Endothelial cell of umbilical vein (primary cell): ENCODE measurements at regions not wholly inside any gene's neighbourhood (a gene's known extent, or its start where the extent isn't known, plus 50 kb on each side); places are given as distances from the start of the nearest gene placed in this dataset.

ENCODE experiments used
- BruUV-seq: library from RNA; stranded (reverse); fragments of 400-500 nt; replicated peaks from 2 replicates; lab custom pipeline; 2021; lab: Mats Ljungman, UMichigan
- CTCF ChIA-PET: fragments of 300-600, 350-600 bp; sonication (Branson Sonifier 250); formaldehyde crosslinking; loops from one replicate; lab custom pipeline; 2021; ENCODE audit warnings: antibody characterized with exemption, inconsistent platforms; lab: Charles Lee
- POLR2A ChIA-PET: fragments of 300-600, 350-600 bp; sonication (Branson Sonifier 250); formaldehyde crosslinking; loops from one replicate; lab custom pipeline; 2021; ENCODE audit warnings: antibody characterized with exemption, inconsistent platforms; lab: Charles Lee
- DNase-seq: peaks from one replicate; pipeline ENCODE4 v3.0.0-alpha.2; 2011; ENCODE audit warnings: low read depth, low spot score
- FAIRE-seq: peaks from 2 replicates; lab custom pipeline; 2011; peaks lifted over from hg19 to GRCh38; lab: Jason Lieb, UNC
- H2AFZ ChIP-seq: 2 replicates; pipeline ENCODE4 v1.6.0; 2012; ENCODE audit warnings: low read depth, low read length, control low read depth, inconsistent platforms
- H3K27ac ChIP-seq: 2 replicates; pipeline ENCODE4 v1.5.1; 2011; ENCODE audit warnings: low read depth, mild to moderate bottlenecking, control low read depth, low read length, moderate library complexity; ENCODE audit not compliant: insufficient read depth
- H3K27me3 ChIP-seq, 2 experiments: 2 replicates each; pipeline versions ENCODE4 v1.6.0 to v1.6.1; 2011; ENCODE audit warnings: low read length in 2 of 2, mixed read lengths in 1 of 2; ENCODE audit not compliant: control insufficient read depth in 2 of 2, insufficient read depth in 2 of 2
- H3K36me3 ChIP-seq, 2 experiments: 2 replicates in 1 of 2; 3 replicates in 1 of 2; pipeline ENCODE4 v1.5.1; 2011; ENCODE audit warnings: low read length in 2 of 2, mild to moderate bottlenecking in 1 of 2, moderate library complexity in 1 of 2; ENCODE audit not compliant: control insufficient read depth in 2 of 2, insufficient read depth in 2 of 2; ENCODE audit errors: extremely low read depth in 1 of 2
- H3K4me1 ChIP-seq: 3 replicates; pipeline ENCODE4 v1.5.1; 2011; ENCODE audit warnings: mild to moderate bottlenecking, low read length; ENCODE audit not compliant: control insufficient read depth, insufficient read depth; ENCODE audit errors: extremely low read depth
- H3K4me2 ChIP-seq: 2 replicates; pipeline ENCODE4 v1.6.1; 2011; ENCODE audit warnings: low read length, control low read depth, mixed read lengths; ENCODE audit not compliant: insufficient read depth
- H3K4me3 ChIP-seq, 3 experiments: fragments of 200-600 bp in 1 of 3; sonication (generic), shearing (Covaris generic) in 1 of 3; replicated peaks in 1 of 3; 2 replicates each; pipeline ENCODE4 v1.5.1; 2011 to 2016; ENCODE audit warnings: control low read depth in 3 of 3, low read length in 3 of 3, mild to moderate bottlenecking in 2 of 3, inconsistent platforms in 1 of 3, low read depth in 1 of 3, moderate library complexity in 1 of 3; ENCODE audit not compliant: insufficient read depth in 1 of 3
- H3K79me2 ChIP-seq: 2 replicates; pipeline ENCODE4 v1.6.0; 2012; ENCODE audit warnings: low read length, inconsistent platforms; ENCODE audit not compliant: control insufficient read depth, insufficient read depth
- H3K9ac ChIP-seq: replicated peaks from 2 replicates; pipeline ENCODE3; 2011; ENCODE audit warnings: low read length, control low read depth; ENCODE audit not compliant: insufficient read depth; ENCODE audit errors: extremely low read depth
- H3K9me1 ChIP-seq: replicated peaks from 3 replicates; pipeline ENCODE4 v1.6.0; 2011; ENCODE audit warnings: mild to moderate bottlenecking, low read length; ENCODE audit not compliant: control insufficient read depth, insufficient read depth; ENCODE audit errors: extremely low read depth
- H3K9me3 ChIP-seq: replicated peaks from 2 replicates; pipeline ENCODE4 v1.5.1; 2012; ENCODE audit warnings: low read length, inconsistent platforms; ENCODE audit not compliant: control insufficient read depth, insufficient read depth
- H4K20me1 ChIP-seq: replicated peaks from 2 replicates; pipeline ENCODE3; 2011; ENCODE audit warnings: mild to moderate bottlenecking, low read length; ENCODE audit not compliant: control insufficient read depth, insufficient read depth; ENCODE audit errors: extremely low read depth
- CTCF ChIP-seq, 2 donors: IDR thresholded peaks; 1 replicate in 1 of 2; 2 replicates in 1 of 2; pipeline ENCODE4 v1.5.1; 2011; ENCODE audit warnings: low read length in 2 of 2, mild to moderate bottlenecking in 2 of 2, moderate library complexity in 2 of 2, control low read depth in 1 of 2, inconsistent platforms in 1 of 2, low read depth in 1 of 2; ENCODE audit not compliant: insufficient read depth in 1 of 2; ENCODE audit errors: extremely low read depth in 1 of 2
- EZH2 ChIP-seq: IDR thresholded peaks from 2 replicates; pipeline ENCODE4 v1.6.1; 2012; ENCODE audit warnings: borderline replicate concordance, low read depth, mild to moderate bottlenecking, moderate library complexity, low read length, inconsistent platforms; ENCODE audit not compliant: severe bottlenecking
- FOS ChIP-seq: IDR thresholded peaks from 2 replicates; pipeline ENCODE4 v1.6.1; 2011; ENCODE audit warnings: mild to moderate bottlenecking, low read length, moderate library complexity, borderline replicate concordance; ENCODE audit not compliant: insufficient read depth
- GATA2 ChIP-seq: IDR thresholded peaks from 2 replicates; pipeline ENCODE4 v1.7.0; 2011; ENCODE audit warnings: low read depth, mild to moderate bottlenecking, moderate library complexity, mixed read lengths, low read length; ENCODE audit not compliant: insufficient read length, insufficient read depth
- JUN ChIP-seq: IDR thresholded peaks from 2 replicates; pipeline ENCODE4 v1.6.1; 2011; ENCODE audit warnings: borderline replicate concordance, low read depth; ENCODE audit not compliant: insufficient read length, insufficient read depth
- MYC ChIP-seq: IDR thresholded peaks from one replicate; pipeline ENCODE4 v1.6.1; 2011; ENCODE audit warnings: mild to moderate bottlenecking, low read depth, low read length
- POLR2A ChIP-seq: IDR thresholded peaks from 2 replicates; pipeline ENCODE4 v1.6.1; 2012; ENCODE audit warnings: low read depth, mild to moderate bottlenecking, control low read depth, low read length
- POLR2AphosphoS5 ChIP-seq: IDR thresholded peaks from 2 replicates; pipeline ENCODE4 v1.6.1; 2012; ENCODE audit warnings: low read depth, mild to moderate bottlenecking, control low read depth, low read length, moderate library complexity; ENCODE audit not compliant: insufficient read depth
- dilution Hi-C: fragments of 300-500 bp; cut with MboI; formaldehyde crosslinking; loops from one replicate; pipeline ENCODE4 v1.15.0; 2019; ENCODE audit warnings: low sequenced_read_pairs; ENCODE audit not compliant: extremely low pct_ligation_motif_present
- intact Hi-C: fragments of 100-400 bp; cut with micrococcal nuclease; formaldehyde crosslinking; loops from one replicate; pipeline ENCODE4 v1.10.0; 2022
- TF ChIP-seq, protein P1 (sequence below): IDR thresholded peaks from 2 replicates; pipeline ENCODE4 v1.6.1; 2011; ENCODE audit not compliant: insufficient read depth, insufficient read length

DNA sequence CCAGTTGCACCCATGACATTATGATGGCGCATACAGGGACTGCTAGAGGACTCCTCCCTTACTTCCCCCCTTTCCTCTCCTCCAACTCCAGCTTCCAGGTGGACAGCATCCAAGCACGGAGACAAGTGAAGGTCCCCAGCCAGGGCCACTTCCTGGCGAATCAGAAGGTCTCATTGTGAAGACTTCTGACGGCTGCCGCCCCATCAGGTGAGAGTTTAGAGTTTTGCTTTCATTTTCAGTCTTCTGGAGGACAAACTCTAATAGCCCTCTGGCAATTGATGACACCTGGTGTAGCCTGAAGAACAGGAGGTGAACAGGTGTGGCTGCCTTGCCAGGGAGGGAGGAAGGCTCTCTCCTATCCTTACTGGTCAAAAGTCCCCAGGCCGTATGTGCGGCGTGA lies 77.3 kb upstream of the KCNH7 start:
- Histone ChIP-seq H3K4me2 (no peak overlapping the region), H3K4me1 (no peaks in the 10 kb centered on the region), H3K9me1 (no peaks in the 10 kb centered on the region), H3K36me3 (no peaks in the 10 kb centered on the region), H4K20me1 (no peaks in the 10 kb centered on the region), H3K9me3 (no peaks in the 10 kb centered on the region), H3K27ac (no peak overlapping the region), H3K79me2 (no peaks in the 10 kb centered on the region), H3K4me3 (no peak overlapping the region), H3K9ac (no peak overlapping the region), H3K27me3 (no peaks in the 10 kb centered on the region), H2AFZ (no peak overlapping the region)
- no TSS peak for BruUV-seq
- TF ChIP-seq CTCF (IDR thresholded peaks at IDR 0.05; ENCODE audit: extremely low read depth in 1 of 2, insufficient read depth in 1 of 2, low read depth in 1 of 2, low read length in 2 of 2) (no peak), POLR2A (no peak), MYC (no peak), POLR2AphosphoS5 (no peak), JUN (no peak), EZH2 (no peak), GATA2 (no peak), FOS (no peak)
- TF ChIP-seq, protein P1, sequence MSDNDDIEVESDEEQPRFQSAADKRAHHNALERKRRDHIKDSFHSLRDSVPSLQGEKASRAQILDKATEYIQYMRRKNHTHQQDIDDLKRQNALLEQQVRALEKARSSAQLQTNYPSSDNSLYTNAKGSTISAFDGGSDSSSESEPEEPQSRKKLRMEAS = no peak
- intact Hi-C loops (no loop called here), dilution Hi-C loops (no loop called here)
- ChIA-PET POLR2A (no interaction called here), CTCF (no interaction called here)
- FAIRE-seq (no peak), DNase-seq (no peak)
